ENCODE measurements at regions not wholly inside any gene's neighbourhood (a gene's known extent, or its start where the extent isn't known, plus 50 kb on each side); places are given as distances from the start of the nearest gene placed in this dataset.

DNA sequence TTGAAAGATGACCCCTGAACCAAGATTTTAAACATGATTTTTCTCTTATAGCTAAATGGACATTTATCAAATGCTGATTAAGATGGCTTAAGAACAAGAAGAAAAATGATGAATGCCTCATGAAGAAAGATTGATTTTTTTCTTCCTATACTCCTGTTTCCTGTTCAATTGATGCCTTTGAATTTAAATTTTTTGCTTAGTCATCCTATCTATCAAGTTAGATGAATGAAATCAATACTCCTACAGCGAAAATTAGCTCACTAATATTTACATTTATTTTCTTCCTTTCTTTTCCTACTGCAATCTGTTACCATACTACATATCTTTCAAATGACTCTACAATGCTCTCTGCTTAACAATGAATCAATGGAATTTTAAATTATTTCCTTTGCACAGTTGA is 773.6 kb upstream of the DIAPH2 start:
- Histone ChIP-seq H3K27ac (no peak overlapping the region), H3K4me3 (no peak overlapping the region), H3K4me1 (no peaks in the 10 kb centered on the region), H3K27me3 (no peaks in the 10 kb centered on the region), H3K36me3 (no peaks in the 10 kb centered on the region), H3K9me3 (no peaks in the 10 kb centered on the region)
- intact Hi-C loops (cut with DNase I) = no loop called here
- TF ChIP-seq, protein P1, sequence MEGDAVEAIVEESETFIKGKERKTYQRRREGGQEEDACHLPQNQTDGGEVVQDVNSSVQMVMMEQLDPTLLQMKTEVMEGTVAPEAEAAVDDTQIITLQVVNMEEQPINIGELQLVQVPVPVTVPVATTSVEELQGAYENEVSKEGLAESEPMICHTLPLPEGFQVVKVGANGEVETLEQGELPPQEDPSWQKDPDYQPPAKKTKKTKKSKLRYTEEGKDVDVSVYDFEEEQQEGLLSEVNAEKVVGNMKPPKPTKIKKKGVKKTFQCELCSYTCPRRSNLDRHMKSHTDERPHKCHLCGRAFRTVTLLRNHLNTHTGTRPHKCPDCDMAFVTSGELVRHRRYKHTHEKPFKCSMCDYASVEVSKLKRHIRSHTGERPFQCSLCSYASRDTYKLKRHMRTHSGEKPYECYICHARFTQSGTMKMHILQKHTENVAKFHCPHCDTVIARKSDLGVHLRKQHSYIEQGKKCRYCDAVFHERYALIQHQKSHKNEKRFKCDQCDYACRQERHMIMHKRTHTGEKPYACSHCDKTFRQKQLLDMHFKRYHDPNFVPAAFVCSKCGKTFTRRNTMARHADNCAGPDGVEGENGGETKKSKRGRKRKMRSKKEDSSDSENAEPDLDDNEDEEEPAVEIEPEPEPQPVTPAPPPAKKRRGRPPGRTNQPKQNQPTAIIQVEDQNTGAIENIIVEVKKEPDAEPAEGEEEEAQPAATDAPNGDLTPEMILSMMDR (IDR thresholded peaks at IDR 0.05) = no peak
- DNase-seq (ENCODE audit: low spot score in 2 of 2) = no peak

DNA sequence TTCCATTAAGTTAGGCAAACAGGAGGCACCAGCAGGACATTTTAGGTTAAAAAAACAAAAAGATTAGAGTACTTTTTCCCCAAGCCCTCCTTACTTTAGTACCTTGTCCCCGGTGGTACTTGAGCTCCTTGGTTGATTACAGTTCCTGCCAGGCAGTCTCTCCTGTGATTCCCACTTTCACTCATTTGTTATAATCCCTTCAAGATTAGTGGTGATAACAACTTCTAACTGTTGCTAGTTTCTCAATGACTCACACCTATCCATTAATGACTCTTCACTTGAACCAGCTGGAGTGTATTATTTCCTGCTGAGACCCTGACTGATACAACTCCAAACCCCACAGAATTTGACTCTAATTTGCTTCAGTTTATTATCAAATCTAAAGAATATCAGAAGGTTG is 765.0 kb upstream of the DIAPH2 start:
- no peak overlapping the region for H3K27ac ChIP-seq
- intact Hi-C loops (cut with DNase I) = no loop called here

DNA sequence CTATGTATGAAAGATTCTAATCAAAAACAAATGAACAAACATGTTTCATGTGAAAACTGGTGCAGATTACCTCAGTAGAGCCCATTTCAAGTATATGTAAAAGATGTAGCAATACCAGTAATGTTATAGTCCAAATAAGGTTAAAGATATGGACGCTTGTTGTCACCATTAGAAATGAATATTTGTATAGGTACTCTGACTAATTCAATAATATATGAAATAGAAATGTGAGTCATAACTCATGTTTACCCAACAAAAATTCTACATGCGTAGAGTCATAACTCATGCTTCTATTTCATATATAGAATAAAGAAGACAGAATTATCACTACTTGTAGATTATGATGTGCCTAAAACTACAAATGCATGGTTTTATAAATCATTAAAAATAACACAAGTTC is 739.1 kb upstream of the DIAPH2 start:
- Histone ChIP-seq H3K27ac (no peak overlapping the region), H3K27me3 (no peaks in the 10 kb centered on the region), H3K36me3 (no peaks in the 10 kb centered on the region), H3K4me1 (no peaks in the 10 kb centered on the region), H3K4me3 (no peak overlapping the region), H3K9me3 (no peaks in the 10 kb centered on the region)
- intact Hi-C loops (cut with DNase I) = no loop called here
- TF ChIP-seq, protein P1 (IDR thresholded peaks at IDR 0.05) = no peak
- no peak for DNase-seq (ENCODE audit: low spot score in 2 of 2)

More for the DNA sequence above, 765.0 kb upstream of the DIAPH2 start:
- Histone ChIP-seq H3K36me3 (no peaks in the 10 kb centered on the region), H3K27me3 (no peaks in the 10 kb centered on the region), H3K9me3 (no peaks in the 10 kb centered on the region), H3K4me1 (no peaks in the 10 kb centered on the region), H3K4me3 (no peak overlapping the region)
- DNase-seq (ENCODE audit: low spot score in 2 of 2) = no peak
- TF ChIP-seq, protein P1 (IDR thresholded peaks at IDR 0.05) = no peak

DNA sequence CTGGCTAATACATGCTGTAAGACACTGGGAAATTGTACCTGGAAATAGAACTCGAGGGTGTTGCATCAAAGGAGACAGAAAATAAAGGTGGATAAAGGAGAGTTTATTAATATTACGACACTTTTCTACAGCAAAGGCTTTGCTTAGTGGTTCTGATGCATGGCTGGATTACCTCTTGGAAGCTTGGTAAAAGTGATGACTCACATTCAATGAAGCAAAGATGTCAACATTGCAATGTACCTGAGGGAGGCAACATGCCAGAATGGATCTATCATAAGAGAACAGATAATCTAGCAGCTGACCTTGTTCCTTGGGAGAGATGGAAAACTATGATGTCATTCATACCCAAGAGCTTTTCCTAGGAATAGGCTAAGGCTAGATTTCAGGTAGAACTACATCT is 735.1 kb upstream of the DIAPH2 start:
- no peak for DNase-seq (ENCODE audit: low spot score in 2 of 2)
- H3K36me3 ChIP-seq = no peaks in the 10 kb centered on the region
- intact Hi-C loops (cut with DNase I) = no loop called here
- H3K9me3 ChIP-seq = no peaks in the 10 kb centered on the region
- no peak overlapping the region for H3K27ac ChIP-seq
- H3K27me3 ChIP-seq = no peaks in the 10 kb centered on the region
- no peaks in the 10 kb centered on the region for H3K4me1 ChIP-seq
- TF ChIP-seq, protein P1 (IDR thresholded peaks at IDR 0.05) = no peak
- no peak overlapping the region for H3K4me3 ChIP-seq

DNA sequence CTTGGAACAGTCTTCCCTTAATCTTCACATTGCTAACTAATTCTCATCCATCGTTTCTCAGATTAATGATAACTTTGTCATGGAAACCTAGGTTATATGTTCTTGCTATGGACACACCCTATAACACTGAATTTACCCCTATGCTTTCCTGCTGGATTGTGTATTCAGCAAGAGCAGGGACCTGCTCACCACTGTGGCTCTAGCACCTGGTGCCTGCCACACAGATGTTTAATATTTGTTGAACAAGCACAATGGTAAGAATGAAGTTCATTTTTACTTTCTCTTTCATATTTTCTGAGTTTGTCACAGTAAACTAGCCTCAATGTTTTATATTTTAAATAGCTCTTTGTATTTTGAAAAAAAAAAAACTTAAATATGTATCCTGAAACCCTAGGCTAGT is 734.0 kb upstream of the DIAPH2 start:
- no peaks in the 10 kb centered on the region for H3K27me3 ChIP-seq
- TF ChIP-seq, protein P1 (IDR thresholded peaks at IDR 0.05) = no peak
- no peak overlapping the region for H3K4me3 ChIP-seq
- intact Hi-C loops (cut with DNase I) = no loop called here
- H3K4me1 ChIP-seq = no peaks in the 10 kb centered on the region
- no peaks in the 10 kb centered on the region for H3K9me3 ChIP-seq
- DNase-seq (ENCODE audit: low spot score in 2 of 2) = no peak
- H3K27ac ChIP-seq = no peak overlapping the region
- H3K36me3 ChIP-seq = no peaks in the 10 kb centered on the region

DNA sequence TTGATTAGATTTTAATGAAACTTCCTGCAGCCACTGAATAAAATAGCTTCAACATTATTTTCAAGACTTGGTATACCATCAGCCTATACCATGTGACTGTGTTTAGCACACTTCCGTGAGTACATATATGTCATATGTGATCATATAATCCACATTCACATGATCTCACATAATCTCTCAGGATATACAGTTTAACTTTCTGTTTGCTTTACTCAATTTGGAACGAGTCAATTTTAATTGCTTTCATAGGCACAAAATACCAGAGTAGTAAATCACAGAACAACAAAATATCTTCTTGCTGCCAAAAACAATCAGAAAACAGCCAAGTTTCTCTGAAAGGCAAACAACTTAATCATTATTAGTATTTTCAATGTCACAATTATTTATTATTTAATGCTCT is 731.1 kb upstream of the DIAPH2 start:
- TF ChIP-seq, protein P1 (IDR thresholded peaks at IDR 0.05) = no peak
- no peak overlapping the region for H3K4me3 ChIP-seq
- intact Hi-C loops (cut with DNase I) = no loop called here
- H3K4me1 ChIP-seq = no peaks in the 10 kb centered on the region
- no peaks in the 10 kb centered on the region for H3K27me3 ChIP-seq
- H3K27ac ChIP-seq = no peak overlapping the region
- no peaks in the 10 kb centered on the region for H3K9me3 ChIP-seq
- DNase-seq (ENCODE audit: low spot score in 2 of 2) = no peak
- H3K36me3 ChIP-seq = no peaks in the 10 kb centered on the region
